ENCODE measurements at regions not wholly inside any gene's neighbourhood (a gene's known extent, or its start where the extent isn't known, plus 50 kb on each side); places are given as distances from the start of the nearest gene placed in this dataset.

- DNase-seq (ENCODE audit: low spot score), result no peak
Measured at GRCh38 chr11:128085276-128085675, 502.1 kb downstream of the ETS1 start.

DNA sequence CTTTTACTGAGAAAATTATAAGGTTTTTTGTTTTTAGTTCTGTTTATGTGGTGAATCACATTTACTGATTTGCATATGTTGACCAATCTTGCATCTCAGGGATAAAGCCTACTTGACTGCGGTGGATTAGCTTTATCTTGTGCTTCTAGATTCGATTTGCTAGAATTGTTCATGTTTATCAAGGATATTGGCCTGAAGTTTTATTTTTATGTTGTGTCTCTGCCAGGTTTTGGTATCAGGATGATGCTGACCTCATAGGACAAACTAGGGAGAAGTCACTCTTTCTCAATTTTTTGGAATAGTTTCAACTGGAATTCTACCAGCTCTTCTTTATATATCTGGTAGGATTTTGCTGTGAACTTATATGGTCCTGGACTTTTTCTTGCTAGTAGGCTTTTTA, 504.8 kb downstream of the ETS1 start:
- no peak for DNase-seq (ENCODE audit: low spot score)

- DNase-seq (ENCODE audit: low spot score), result no peak
Measured at GRCh38 chr11:128069665-128070064, 517.7 kb downstream of the ETS1 start.

DNA sequence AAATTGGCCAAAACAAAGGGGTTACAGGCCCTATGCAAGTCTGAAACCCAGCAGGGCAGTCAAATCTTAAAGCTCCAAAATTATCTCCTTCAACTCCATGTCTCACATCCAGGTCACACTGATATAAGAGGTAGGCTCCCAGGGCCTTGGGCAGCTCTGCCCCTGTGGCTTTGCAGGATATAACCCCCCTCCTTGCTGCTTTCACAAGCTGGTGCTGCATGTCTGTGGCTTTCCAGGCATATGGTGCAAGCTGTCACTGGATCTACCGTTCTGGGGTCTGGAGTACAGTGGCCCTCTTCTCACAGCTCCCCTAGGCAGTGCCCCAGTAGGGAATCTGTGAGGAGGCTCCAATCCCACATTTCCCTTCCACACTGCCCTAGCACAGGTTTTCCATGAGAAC, 519.6 kb downstream of the ETS1 start:
- no peak for DNase-seq (ENCODE audit: low spot score)

- DNase-seq (ENCODE audit: low spot score), result no peak
Measured at GRCh38 chr11:128066399-128066798, 521.0 kb downstream of the ETS1 start.

GRCh38 chr11:128061281-128061871, 526.0 kb downstream of the ETS1 start:
- DNase-seq (ENCODE audit: low spot score), result no peak

GRCh38 chr11:128058580-128059208, 528.7 kb downstream of the ETS1 start:
- DNase-seq (ENCODE audit: low spot score), result no peak

- DNase-seq (ENCODE audit: low spot score), result no peak
Measured at GRCh38 chr11:128057786-128058395, 529.5 kb downstream of the ETS1 start.

GRCh38 chr11:128055576-128056217, 531.7 kb downstream of the ETS1 start:
- DNase-seq (ENCODE audit: low spot score), result no peak

DNA sequence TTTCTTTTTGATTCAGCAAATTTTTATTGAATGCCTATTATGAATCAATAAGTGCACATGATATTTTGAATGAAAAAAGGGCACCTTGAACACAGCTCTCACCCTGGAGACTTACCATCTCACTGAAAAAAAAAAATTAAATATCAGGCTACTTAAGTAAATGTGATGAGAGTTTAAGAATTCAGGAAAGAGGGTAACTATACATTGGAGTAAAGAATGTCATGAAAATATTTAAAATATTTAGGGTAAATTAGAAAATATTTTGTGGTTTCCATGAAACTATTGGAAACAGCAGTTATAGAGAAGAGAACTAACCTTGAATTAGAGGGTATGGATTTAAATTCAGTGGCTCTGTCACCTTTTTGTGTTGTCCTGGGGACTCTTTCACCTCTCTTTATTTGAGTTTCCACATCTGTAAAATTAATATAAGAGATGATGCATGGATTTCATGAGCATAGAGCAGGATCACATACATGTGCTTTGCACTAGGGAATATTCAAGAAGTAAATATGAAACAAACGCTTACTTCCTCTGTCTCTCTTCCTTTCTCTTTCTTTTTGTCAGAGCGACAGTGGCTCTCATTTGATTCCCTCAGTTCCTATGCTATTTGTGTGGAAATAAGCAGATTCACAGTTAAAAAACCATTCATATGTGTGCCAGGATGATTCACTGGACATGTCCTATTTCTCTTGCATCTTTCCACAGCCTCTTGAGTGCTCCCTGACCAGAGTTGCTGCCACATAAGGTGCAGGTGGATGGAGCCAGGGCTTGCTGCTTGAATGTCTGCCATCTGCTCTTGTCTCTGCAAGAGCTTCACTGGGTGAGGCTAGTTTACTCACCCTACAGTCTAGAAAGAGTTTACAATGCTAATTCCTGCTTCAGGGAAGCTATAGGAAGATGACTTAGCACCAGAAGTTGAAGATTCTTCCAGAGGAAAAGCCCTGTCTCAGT, 533.1 kb downstream of the ETS1 start:
- DNase-seq (ENCODE audit: low spot score), result no peak

GRCh38 chr11:128052912-128053641, 534.3 kb downstream of the ETS1 start:
- peak; percentile 16 for DNase-seq (ENCODE audit: low spot score)

GRCh38 chr11:128048121-128048520, 539.2 kb downstream of the ETS1 start:
- DNase-seq (ENCODE audit: low spot score), result no peak

DNA sequence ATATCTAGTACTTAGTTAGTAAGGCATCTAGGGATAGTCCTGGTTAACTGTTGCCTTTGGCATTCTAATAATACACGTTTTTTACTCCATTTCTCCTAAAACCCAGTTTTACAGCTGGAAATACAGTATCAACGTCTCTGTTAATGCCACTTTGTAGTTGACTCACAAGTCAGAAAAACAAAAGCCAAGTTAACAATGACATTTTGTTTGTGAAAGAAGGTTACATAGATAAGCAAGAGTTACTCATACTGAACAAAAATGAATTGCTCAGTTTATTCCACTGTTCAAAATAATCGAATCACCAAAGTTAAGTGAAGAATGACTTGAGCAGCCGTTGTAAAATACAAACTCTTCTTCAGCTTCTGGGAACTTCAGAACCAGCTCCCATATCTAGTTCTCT, 540.3 kb downstream of the ETS1 start:
- DNase-seq (ENCODE audit: low spot score), result no peak

DNA sequence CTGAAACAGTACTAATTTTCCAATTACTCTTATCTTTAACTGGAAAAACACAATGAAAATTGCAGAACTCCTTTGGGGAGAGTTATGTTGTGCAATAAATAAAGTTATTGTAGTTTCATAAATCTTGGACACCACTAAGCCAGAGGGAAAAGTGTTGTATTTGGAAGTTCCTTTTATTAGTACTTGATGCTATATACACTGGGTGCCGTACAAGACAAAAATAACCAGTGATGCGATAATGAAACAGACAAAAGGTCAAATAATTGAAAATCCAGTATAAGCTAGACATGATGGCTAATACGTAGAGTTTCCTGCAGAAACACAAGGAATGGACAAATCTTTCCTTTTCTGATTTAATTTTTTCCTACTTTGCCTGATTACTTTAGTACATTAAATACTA, 541.1 kb downstream of the ETS1 start:
- DNase-seq (ENCODE audit: low spot score), result no peak

GRCh38 chr11:128045094-128045725, 542.1 kb downstream of the ETS1 start:
- DNase-seq (ENCODE audit: low spot score), result no peak

DNA sequence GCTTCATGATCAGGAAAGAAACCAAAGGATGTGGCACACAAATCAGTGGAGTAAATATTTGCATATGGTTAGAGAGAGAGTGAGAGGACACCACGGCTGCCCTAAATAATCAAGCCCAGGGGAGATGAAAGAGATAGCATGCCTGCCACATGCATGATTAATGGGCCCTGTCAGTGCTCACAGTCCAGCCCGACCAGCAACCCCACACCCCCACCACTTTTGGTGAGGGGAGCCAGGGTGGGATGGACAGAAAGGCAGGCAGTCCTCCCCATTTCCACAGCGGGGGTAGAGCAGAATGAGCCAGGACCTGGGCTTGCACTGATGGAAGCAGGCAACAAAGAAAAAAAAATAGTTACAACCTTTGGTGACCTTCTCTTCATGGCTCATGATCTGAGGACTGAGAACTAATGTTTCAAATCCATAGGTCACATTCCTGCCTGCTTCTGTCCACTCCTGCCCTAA, 545.0 kb downstream of the ETS1 start:
- DNase-seq (ENCODE audit: low spot score), result peak; percentile 47

DNA sequence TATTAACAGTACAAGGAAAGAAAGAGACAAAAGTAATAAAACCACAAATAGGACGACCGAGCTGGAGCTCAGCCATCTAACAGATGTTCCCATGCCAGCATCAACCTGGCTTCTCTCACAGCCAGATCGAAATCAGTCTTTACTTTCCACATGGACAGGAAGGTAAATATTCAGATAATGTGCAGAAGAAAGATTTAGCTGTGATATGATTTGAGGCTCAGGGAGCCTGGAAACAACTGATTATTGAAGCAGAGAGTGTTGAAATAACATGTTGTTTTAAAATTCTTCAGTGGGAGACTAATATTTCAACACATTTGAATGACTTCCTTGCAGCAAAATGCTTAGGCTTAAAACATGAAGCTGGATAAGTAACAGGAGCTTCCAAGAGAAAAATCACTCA, 546.8 kb downstream of the ETS1 start:
- no peak for DNase-seq (ENCODE audit: low spot score)

DNA sequence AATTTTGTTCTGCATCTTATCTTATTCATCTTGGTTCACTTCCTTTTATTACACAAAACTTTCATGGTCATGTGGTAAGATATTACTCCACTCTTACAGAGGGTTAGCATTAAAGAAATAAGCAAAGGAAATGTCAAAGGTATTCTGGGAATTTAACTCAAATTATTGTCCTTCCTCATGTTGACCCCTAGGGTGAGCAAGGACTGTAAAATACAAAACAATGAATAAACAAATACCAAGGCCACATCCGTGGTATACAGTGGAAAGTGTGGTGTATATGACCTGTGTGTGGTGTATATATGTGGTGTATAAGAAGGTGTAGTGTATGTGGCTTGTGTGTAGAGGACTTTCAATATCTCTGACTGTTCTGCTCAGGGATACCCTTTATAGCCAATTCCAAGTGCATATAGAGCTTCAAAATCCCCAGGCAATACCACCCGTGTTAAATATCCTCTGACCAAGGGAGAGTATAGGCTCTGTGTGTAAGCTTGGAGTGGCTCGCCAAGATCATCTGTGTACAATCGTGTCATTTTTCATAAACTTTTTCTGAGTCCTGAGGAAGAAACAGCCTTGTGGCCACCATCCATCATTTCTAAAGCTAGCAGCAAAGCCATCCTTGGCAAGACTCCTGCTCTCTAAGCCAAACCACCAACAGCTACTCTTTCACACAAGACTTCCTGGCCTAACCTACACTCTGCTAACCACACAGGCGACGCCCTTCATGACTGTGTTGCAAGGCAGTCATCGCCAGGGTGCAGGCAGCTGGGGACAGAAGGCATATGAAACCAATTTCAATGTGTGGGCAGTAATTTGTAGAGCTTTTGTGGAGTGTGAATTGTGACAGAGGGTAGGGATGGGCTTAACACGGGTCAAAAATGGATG, 548.0 kb downstream of the ETS1 start:
- DNase-seq (ENCODE audit: low spot score), result peak; percentile 75

DNA sequence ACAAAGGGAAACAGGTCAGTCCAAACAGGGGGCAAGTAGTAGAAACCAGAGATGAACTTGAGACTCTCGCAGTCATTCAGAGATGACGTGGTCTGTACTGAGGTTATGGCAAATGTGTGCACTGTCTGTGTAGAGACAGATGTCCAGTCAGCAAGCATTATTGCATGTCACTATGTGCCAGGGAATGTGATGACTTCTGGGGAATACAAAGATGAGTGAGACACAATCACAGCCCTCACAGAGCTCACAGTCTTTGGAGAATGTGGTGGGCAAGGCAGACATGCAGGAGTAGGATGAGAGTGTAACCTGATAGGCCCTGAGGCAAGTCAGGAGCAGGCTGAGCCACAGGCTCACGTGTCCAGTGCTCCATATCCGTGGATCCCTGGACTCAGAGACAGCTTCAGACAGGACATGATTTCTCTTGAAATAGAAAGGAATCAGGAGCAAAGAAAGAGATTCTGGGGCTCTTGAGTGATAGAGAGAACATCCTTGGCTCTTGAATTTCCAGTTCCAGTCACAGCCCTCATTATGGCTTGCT, 550.7 kb downstream of the ETS1 start:
- no peak for DNase-seq (ENCODE audit: low spot score)

- DNase-seq (ENCODE audit: low spot score), result no peak
Measured at GRCh38 chr11:128036006-128036405, 551.4 kb downstream of the ETS1 start.

Data from SW480 (cell line).